ENCODE measurements at regions not wholly inside any gene's neighbourhood (a gene's known extent, or its start where the extent isn't known, plus 50 kb on each side); places are given as distances from the start of the nearest gene placed in this dataset.

DNA sequence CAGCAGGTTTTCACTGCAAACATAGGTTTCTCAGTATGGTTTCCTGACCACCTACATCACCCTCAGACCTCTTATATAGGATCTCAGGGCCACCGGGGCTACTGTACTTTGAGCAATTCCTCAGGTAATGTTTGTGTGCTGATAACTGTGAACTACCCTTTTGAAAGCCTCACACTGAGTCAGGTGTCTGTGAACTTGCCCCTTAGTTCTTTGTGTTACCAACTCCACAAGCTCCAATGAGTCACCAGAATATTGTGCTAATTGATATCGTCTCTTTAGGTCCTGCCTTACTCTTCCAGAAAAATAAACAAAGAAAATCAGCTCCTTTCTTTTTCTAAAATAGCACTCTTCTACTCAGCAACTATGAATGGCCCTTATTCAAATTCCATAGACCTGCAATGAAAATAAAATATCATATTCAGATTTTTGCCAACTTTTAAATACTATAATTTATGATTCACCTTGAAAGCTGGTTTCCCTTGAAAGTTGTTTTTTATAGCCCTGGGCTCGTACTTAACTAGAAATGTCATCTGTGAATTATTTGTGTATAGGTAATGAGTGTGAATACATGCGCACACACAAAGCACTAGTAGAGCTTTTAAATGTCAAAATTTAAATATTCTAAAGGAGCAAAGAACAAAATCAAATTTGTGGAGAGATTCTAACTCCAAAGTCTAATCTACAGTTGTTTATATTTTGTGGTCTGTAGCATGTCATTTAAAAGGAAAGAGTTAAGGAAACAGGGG lies 88.1 kb upstream of the WARS2 start:
- no peak for TF ChIP-seq OSR1 (CRISPR knock-in tag; IDR thresholded peaks at IDR 0.05)
- TF ChIP-seq RARB (CRISPR knock-in tag; IDR thresholded peaks at IDR 0.05): no peak
- no peak for TF ChIP-seq ZNF565 (CRISPR knock-in tag; conservative IDR thresholded peaks at IDR 0.05; ENCODE audit: low read depth)
- TF ChIP-seq ZC3H10 (CRISPR knock-in tag; IDR thresholded peaks at IDR 0.05): no peak
- no peak for TF ChIP-seq ZNF8 (CRISPR knock-in tag; IDR thresholded peaks at IDR 0.05)
- TF ChIP-seq ARNTL (CRISPR knock-in tag; IDR thresholded peaks at IDR 0.05; ENCODE audit: borderline replicate concordance, low read depth): no peak
- no peak for TF ChIP-seq GLIS3 (CRISPR knock-in tag; IDR thresholded peaks at IDR 0.05)
- no peak for TF ChIP-seq ZFP3 (CRISPR knock-in tag; IDR thresholded peaks at IDR 0.05)
- no peak for TF ChIP-seq PATZ1 (CRISPR knock-in tag; IDR thresholded peaks at IDR 0.05; ENCODE audit: borderline replicate concordance)
- TF ChIP-seq, protein P1, sequence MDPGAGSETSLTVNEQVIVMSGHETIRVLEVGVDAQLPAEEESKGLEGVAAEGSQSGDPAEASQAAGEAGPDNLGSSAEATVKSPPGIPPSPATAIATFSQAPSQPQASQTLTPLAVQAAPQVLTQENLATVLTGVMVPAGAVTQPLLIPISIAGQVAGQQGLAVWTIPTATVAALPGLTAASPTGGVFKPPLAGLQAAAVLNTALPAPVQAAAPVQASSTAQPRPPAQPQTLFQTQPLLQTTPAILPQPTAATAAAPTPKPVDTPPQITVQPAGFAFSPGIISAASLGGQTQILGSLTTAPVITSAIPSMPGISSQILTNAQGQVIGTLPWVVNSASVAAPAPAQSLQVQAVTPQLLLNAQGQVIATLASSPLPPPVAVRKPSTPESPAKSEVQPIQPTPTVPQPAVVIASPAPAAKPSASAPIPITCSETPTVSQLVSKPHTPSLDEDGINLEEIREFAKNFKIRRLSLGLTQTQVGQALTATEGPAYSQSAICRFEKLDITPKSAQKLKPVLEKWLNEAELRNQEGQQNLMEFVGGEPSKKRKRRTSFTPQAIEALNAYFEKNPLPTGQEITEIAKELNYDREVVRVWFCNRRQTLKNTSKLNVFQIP (CRISPR knock-in tag; IDR thresholded peaks at IDR 0.05; ENCODE audit: borderline replicate concordance, low read depth): no peak
- TF ChIP-seq CREB5 (CRISPR knock-in tag; IDR thresholded peaks at IDR 0.05; ENCODE audit: low read depth): no peak
- no peak for TF ChIP-seq ESRRG (CRISPR knock-in tag; IDR thresholded peaks at IDR 0.05)
- no peak for TF ChIP-seq PPARA (CRISPR knock-in tag; IDR thresholded peaks at IDR 0.05; ENCODE audit: borderline replicate concordance)
- TF ChIP-seq BACH2 (CRISPR knock-in tag; IDR thresholded peaks at IDR 0.05; ENCODE audit: borderline replicate concordance): no peak
- no peak for TF ChIP-seq TOX (CRISPR knock-in tag; IDR thresholded peaks at IDR 0.05; ENCODE audit: borderline replicate concordance)
- no peak for TF ChIP-seq CSRNP3 (CRISPR knock-in tag; IDR thresholded peaks at IDR 0.05)
- TF ChIP-seq TCF4 (CRISPR knock-in tag; IDR thresholded peaks at IDR 0.05; ENCODE audit: borderline replicate concordance): no peak
- TF ChIP-seq ZFP30 (CRISPR knock-in tag; IDR thresholded peaks at IDR 0.05): no peak
- no peak for TF ChIP-seq CSDC2 (CRISPR knock-in tag; IDR thresholded peaks at IDR 0.05)
- TF ChIP-seq, protein P2, sequence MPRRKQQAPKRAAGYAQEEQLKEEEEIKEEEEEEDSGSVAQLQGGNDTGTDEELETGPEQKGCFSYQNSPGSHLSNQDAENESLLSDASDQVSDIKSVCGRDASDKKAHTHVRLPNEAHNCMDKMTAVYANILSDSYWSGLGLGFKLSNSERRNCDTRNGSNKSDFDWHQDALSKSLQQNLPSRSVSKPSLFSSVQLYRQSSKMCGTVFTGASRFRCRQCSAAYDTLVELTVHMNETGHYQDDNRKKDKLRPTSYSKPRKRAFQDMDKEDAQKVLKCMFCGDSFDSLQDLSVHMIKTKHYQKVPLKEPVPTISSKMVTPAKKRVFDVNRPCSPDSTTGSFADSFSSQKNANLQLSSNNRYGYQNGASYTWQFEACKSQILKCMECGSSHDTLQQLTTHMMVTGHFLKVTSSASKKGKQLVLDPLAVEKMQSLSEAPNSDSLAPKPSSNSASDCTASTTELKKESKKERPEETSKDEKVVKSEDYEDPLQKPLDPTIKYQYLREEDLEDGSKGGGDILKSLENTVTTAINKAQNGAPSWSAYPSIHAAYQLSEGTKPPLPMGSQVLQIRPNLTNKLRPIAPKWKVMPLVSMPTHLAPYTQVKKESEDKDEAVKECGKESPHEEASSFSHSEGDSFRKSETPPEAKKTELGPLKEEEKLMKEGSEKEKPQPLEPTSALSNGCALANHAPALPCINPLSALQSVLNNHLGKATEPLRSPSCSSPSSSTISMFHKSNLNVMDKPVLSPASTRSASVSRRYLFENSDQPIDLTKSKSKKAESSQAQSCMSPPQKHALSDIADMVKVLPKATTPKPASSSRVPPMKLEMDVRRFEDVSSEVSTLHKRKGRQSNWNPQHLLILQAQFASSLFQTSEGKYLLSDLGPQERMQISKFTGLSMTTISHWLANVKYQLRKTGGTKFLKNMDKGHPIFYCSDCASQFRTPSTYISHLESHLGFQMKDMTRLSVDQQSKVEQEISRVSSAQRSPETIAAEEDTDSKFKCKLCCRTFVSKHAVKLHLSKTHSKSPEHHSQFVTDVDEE (CRISPR knock-in tag; IDR thresholded peaks at IDR 0.05): no peak
- no peak for ATAC-seq

- no peak for ATAC-seq
- TF ChIP-seq ZNF565 (CRISPR knock-in tag; conservative IDR thresholded peaks at IDR 0.05; ENCODE audit: low read depth): no peak
- TF ChIP-seq ZNF70 (CRISPR knock-in tag; IDR thresholded peaks at IDR 0.05): no peak
- TF ChIP-seq ZNF8 (CRISPR knock-in tag; IDR thresholded peaks at IDR 0.05): no peak
- TF ChIP-seq ZC3H10 (CRISPR knock-in tag; IDR thresholded peaks at IDR 0.05): no peak
Measured at GRCh38 chr1:119235120-119235519, 94.7 kb upstream of the WARS2 start.

DNA sequence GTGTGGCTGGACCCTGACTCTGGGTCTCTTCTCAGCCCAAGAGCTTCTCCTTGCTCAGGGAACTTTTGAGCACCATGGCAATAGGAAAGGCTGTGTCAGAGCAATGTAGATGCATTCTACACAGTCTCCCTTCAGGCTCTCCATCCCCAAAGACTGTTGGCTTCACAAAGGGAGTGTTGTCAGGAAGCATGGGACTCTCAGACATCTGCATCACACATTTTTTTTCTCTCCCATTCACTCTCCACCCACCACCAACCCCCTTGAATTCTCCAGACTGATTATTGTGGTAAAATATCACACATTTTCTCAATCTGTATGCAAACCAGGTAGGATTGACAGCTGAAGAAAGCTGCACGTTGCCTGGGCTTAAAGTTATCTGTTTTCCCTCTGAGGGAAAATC lies 105.4 kb upstream of the WARS2 start:
- no peak for ATAC-seq
- TF ChIP-seq ZNF565 (CRISPR knock-in tag; conservative IDR thresholded peaks at IDR 0.05; ENCODE audit: low read depth) (no peak), RARB (CRISPR knock-in tag; IDR thresholded peaks at IDR 0.05) (no peak), SNAI2 (CRISPR knock-in tag; IDR thresholded peaks at IDR 0.05) (no peak), PPARA (CRISPR knock-in tag; IDR thresholded peaks at IDR 0.05; ENCODE audit: borderline replicate concordance) (no peak), ARNTL (CRISPR knock-in tag; IDR thresholded peaks at IDR 0.05; ENCODE audit: borderline replicate concordance, low read depth) (no peak), TCF4 (CRISPR knock-in tag; IDR thresholded peaks at IDR 0.05; ENCODE audit: borderline replicate concordance) (no peak), ISL1 (CRISPR knock-in tag; IDR thresholded peaks at IDR 0.05) (no peak), ZFP30 (CRISPR knock-in tag; IDR thresholded peaks at IDR 0.05) (no peak), GLIS3 (CRISPR knock-in tag; IDR thresholded peaks at IDR 0.05) (no peak), ZC3H10 (CRISPR knock-in tag; IDR thresholded peaks at IDR 0.05) (no peak), TOX (CRISPR knock-in tag; IDR thresholded peaks at IDR 0.05; ENCODE audit: borderline replicate concordance) (no peak)
- TF ChIP-seq, protein P1 (CRISPR knock-in tag; IDR thresholded peaks at IDR 0.05; ENCODE audit: borderline replicate concordance, low read depth): no peak
- TF ChIP-seq, protein P2 (CRISPR knock-in tag; IDR thresholded peaks at IDR 0.05): no peak
